B cell (primary cell): ENCODE measurements at regions not wholly inside any gene's neighbourhood (a gene's known extent, or its start where the extent isn't known, plus 50 kb on each side); places are given as distances from the start of the nearest gene placed in this dataset.

Experiments used
- ATAC-seq: fragments of 200-7000 bp; cut with Tn5 transposase; one replicate; pipeline ENCODE4 v1.10.0; 2021; ENCODE audit warnings: low read depth, mild to moderate bottlenecking, moderate number of reproducible peaks, moderate library complexity
- CTCF ChIA-PET: fragments of 350-600 bp; sonication (Branson Sonifier 250); formaldehyde crosslinking; loops from one replicate; lab custom pipeline; 2021; ENCODE audit warnings: antibody characterized with exemption, inconsistent platforms; lab: Charles Lee
- POLR2A ChIA-PET: fragments of 350-600 bp; sonication (Branson Sonifier 250); formaldehyde crosslinking; loops from one replicate; lab custom pipeline; 2021; ENCODE audit warnings: antibody characterized with exemption; lab: Charles Lee
- DNase-seq: peaks from one replicate; pipeline ENCODE4 v3.0.0; 2013
- H2AFZ ChIP-seq: 2 replicates; pipeline ENCODE4 v1.6.1; 2012; ENCODE audit warnings: mild to moderate bottlenecking, low read depth, low read length; ENCODE audit not compliant: insufficient read depth, poor library complexity, severe bottlenecking
- H3K27ac ChIP-seq, 2 donors: 1 replicate in 1 of 2; 2 replicates in 1 of 2; pipeline ENCODE4 v1.5.1; 2012 to 2013; ENCODE audit warnings: low read length in 2 of 2, mild to moderate bottlenecking in 2 of 2, moderate library complexity in 1 of 2
- H3K27me3 ChIP-seq, 4 experiments: fragments of 200-600 bp in 1 of 4; sonication (generic) in 1 of 4; replicated peaks in 1 of 4; 1 replicate in 2 of 4; 2 replicates in 2 of 4; pipeline versions ENCODE4 v1.6.1 to v1.7.0; 2013 to 2016; ENCODE audit warnings: low read length in 3 of 4, mild to moderate bottlenecking in 2 of 4, mixed read lengths in 1 of 4, moderate library complexity in 1 of 4; ENCODE audit not compliant: insufficient read depth in 4 of 4, control insufficient read depth in 3 of 4; ENCODE audit errors: control extremely low read depth in 1 of 4
- H3K36me3 ChIP-seq, 2 experiments: replicated peaks in 1 of 2; 1 replicate in 1 of 2; 2 replicates in 1 of 2; pipeline versions ENCODE4 v1.6.1 to v1.7.1; 2013; ENCODE audit warnings: low read length in 1 of 2; ENCODE audit not compliant: insufficient read depth in 2 of 2, control insufficient read depth in 1 of 2; ENCODE audit errors: control extremely low read depth in 1 of 2, extremely low read depth in 1 of 2
- H3K4me1 ChIP-seq, 2 donors: fragments of 200-600 bp in 1 of 2; sonication (generic) in 1 of 2; 1 replicate in 1 of 2; 2 replicates in 1 of 2; pipeline versions ENCODE4 v1.5.1 to v1.6.1; 2013 to 2017; ENCODE audit warnings: low read length in 2 of 2; ENCODE audit not compliant: control insufficient read depth in 2 of 2, insufficient read depth in 2 of 2
- H3K4me2 ChIP-seq: replicated peaks from 2 replicates; pipeline ENCODE3; 2012; ENCODE audit warnings: mild to moderate bottlenecking, low read depth, low read length; ENCODE audit not compliant: poor library complexity, severe bottlenecking
- H3K4me3 ChIP-seq, 5 experiments: fragments of 200-600 bp in 1 of 5; sonication (generic) in 1 of 5; 1 replicate in 3 of 5; 2 replicates in 2 of 5; pipeline versions ENCODE4 v1.5.1 to v1.7.0; 2011 to 2016; ENCODE audit warnings: low read length in 4 of 5, mild to moderate bottlenecking in 4 of 5, low read depth in 2 of 5, control low read depth in 1 of 5, moderate library complexity in 1 of 5; ENCODE audit not compliant: insufficient read depth in 1 of 5; ENCODE audit errors: control extremely low read depth in 1 of 5, extremely low read depth in 1 of 5
- H3K79me2 ChIP-seq: fragments of 200-600 bp; sonication (generic); one replicate; pipeline ENCODE4 v1.6.0; 2016; ENCODE audit warnings: low read length; ENCODE audit not compliant: control insufficient read depth, insufficient read depth
- H3K9ac ChIP-seq: fragments of 200-600 bp; sonication (generic); 2 replicates; pipeline ENCODE4 v1.6.1; 2017; ENCODE audit warnings: mild to moderate bottlenecking, low read length, moderate library complexity
- H3K9me3 ChIP-seq, 3 donors: one replicate each; pipeline versions ENCODE4 v1.6.1 to v1.7.1; 2013; ENCODE audit warnings: low read length in 2 of 3; ENCODE audit not compliant: control insufficient read depth in 2 of 3, insufficient read depth in 1 of 3; ENCODE audit errors: control extremely low read depth in 1 of 3
- H4K20me1 ChIP-seq: 2 replicates; pipeline ENCODE4 v1.6.0; 2012; ENCODE audit warnings: mild to moderate bottlenecking, low read length; ENCODE audit not compliant: insufficient read depth, control insufficient read depth, poor library complexity, severe bottlenecking
- H3K27ac Mint-ChIP-seq: one replicate; pipeline ENCODE4 v1.8.0; 2021; ENCODE audit warnings: mixed read lengths
- H3K27me3 Mint-ChIP-seq: one replicate; pipeline ENCODE4 v1.8.0; 2021; ENCODE audit warnings: mixed read lengths
- H3K4me1 Mint-ChIP-seq: one replicate; pipeline ENCODE4 v1.8.0; 2021; ENCODE audit warnings: mixed read lengths
- H3K4me3 Mint-ChIP-seq: one replicate; pipeline ENCODE4 v1.8.0; 2021; ENCODE audit warnings: mixed read lengths
- H3K9me3 Mint-ChIP-seq: one replicate; pipeline ENCODE4 v1.8.0; 2022; ENCODE audit warnings: mixed read lengths; ENCODE audit not compliant: insufficient read depth
- CTCF ChIP-seq: fragments of 200-600 bp; IDR thresholded peaks from one replicate; pipeline ENCODE4 v1.8.0; 2022; ENCODE audit warnings: antibody characterized with exemption, mild to moderate bottlenecking
- EZH2 ChIP-seq: IDR thresholded peaks from 2 replicates; pipeline ENCODE4 v1.6.1; 2012; ENCODE audit warnings: borderline replicate concordance, low read depth, mild to moderate bottlenecking, moderate library complexity, low read length; ENCODE audit not compliant: insufficient read depth, poor library complexity, severe bottlenecking
- WGBS: methylation state at CpG from one replicate; pipeline ENCODE4 v1.1.5; 2013; ENCODE audit warnings: missing lambda C conversion rate; ENCODE audit not compliant: insufficient coverage; 5-methylcytosine and 5-hydroxymethylcytosine counted together
- intact Hi-C: fragments of 100-400 bp; cut with micrococcal nuclease; formaldehyde crosslinking; loops from one replicate; pipeline ENCODE4 v1.10.0; 2022

GRCh38 chr6:126516411-126516810 lies 176.5 kb downstream of the CENPW start:
- Histone ChIP-seq H3K9ac (no peak overlapping the region), H4K20me1 (no peaks in the 10 kb centered on the region), H3K27ac (no peak overlapping the region), H3K4me1 (no peaks in the 10 kb centered on the region), H3K27me3 (no peaks in the 10 kb centered on the region), H3K4me3 (no peak overlapping the region), H3K79me2 (no peaks in the 10 kb centered on the region), H3K4me2 (no peak overlapping the region), H3K36me3 (no peaks in the 10 kb centered on the region), H3K9me3 (no peaks in the 10 kb centered on the region), H2AFZ (no peak overlapping the region)
- CTCF ChIA-PET: no interaction called here
- no peak overlapping the region for H3K27ac Mint-ChIP-seq
- DNase-seq: no peak
- no peak overlapping the region for H3K4me3 Mint-ChIP-seq
- intact Hi-C loops: no loop called here
- ATAC-seq: no peak
- no peaks in the 10 kb centered on the region for H3K27me3 Mint-ChIP-seq
- no peaks in the 10 kb centered on the region for H3K4me1 Mint-ChIP-seq
- POLR2A ChIA-PET: no interaction called here
- TF ChIP-seq CTCF (no peak), EZH2 (no peak)
- no CpG with 5 or more reads among the region's 1 CpG for WGBS
- no peaks in the 10 kb centered on the region for H3K9me3 Mint-ChIP-seq

- intact Hi-C loops: no loop called here
- no peak for DNase-seq
- Histone ChIP-seq H3K79me2 (no peaks in the 10 kb centered on the region), H3K36me3 (no peaks in the 10 kb centered on the region), H3K4me3 (no peak overlapping the region), H2AFZ (no peak overlapping the region), H3K4me2 (no peak overlapping the region), H3K27ac (no peak overlapping the region), H3K9ac (no peak overlapping the region), H3K9me3 (no peaks in the 10 kb centered on the region), H3K4me1 (no peaks in the 10 kb centered on the region), H4K20me1 (no peaks in the 10 kb centered on the region), H3K27me3 (no peaks in the 10 kb centered on the region)
- ChIA-PET CTCF (no interaction called here), POLR2A (no interaction called here)
- no peaks in the 10 kb centered on the region for H3K9me3 Mint-ChIP-seq
- WGBS: no CpG with 5 or more reads among the region's 2 CpGs
- H3K4me1 Mint-ChIP-seq: no peaks in the 10 kb centered on the region
- no peak overlapping the region for H3K27ac Mint-ChIP-seq
- no peak for ATAC-seq
- no peak for TF ChIP-seq CTCF
- no peak for TF ChIP-seq EZH2
- no peak overlapping the region for H3K4me3 Mint-ChIP-seq
- H3K27me3 Mint-ChIP-seq: no peaks in the 10 kb centered on the region
These were observed 185.0 kb downstream of the CENPW start for GRCh38 chr6:126524811-126525326.
